ENCODE measurements at regions not wholly inside any gene's neighbourhood (a gene's known extent, or its start where the extent isn't known, plus 50 kb on each side); places are given as distances from the start of the nearest gene placed in this dataset.

GRCh38 chr1:84759756-84760155 is 69.5 kb upstream of the SSX2IP start:
- peaks cover 15% of the 10 kb centered on the region for H3K27me3 Mint-ChIP-seq (ENCODE audit: low read depth)
- TF ChIP-seq CTCF (IDR thresholded peaks at IDR 0.05; ENCODE audit: unreplicated experiment in 3 of 3) = no peak
- H3K36me3 Mint-ChIP-seq (ENCODE audit: low read depth) = no peaks in the 10 kb centered on the region
- peaks cover 3% of the 10 kb centered on the region for H3K9me3 Mint-ChIP-seq
- no peak overlapping the region for H3K4me3 Mint-ChIP-seq
- H3K27ac Mint-ChIP-seq = no peak overlapping the region
- no peaks in the 10 kb centered on the region for H3K4me1 Mint-ChIP-seq

- H3K4me1 Mint-ChIP-seq = no peaks in the 10 kb centered on the region
- H3K27me3 Mint-ChIP-seq (ENCODE audit: low read depth) = peaks cover 7% of the 10 kb centered on the region
- H3K36me3 Mint-ChIP-seq (ENCODE audit: low read depth) = no peaks in the 10 kb centered on the region
- H3K27ac Mint-ChIP-seq = no peak overlapping the region
- no peak overlapping the region for H3K4me3 Mint-ChIP-seq
- no peak for TF ChIP-seq CTCF (IDR thresholded peaks at IDR 0.05; ENCODE audit: unreplicated experiment in 3 of 3)
- no peaks in the 10 kb centered on the region for H3K9me3 Mint-ChIP-seq
These were observed 68.8 kb upstream of the SSX2IP start for GRCh38 chr1:84758968-84759491.

- Mint-ChIP-seq H3K36me3 (ENCODE audit: low read depth) (no peaks in the 10 kb centered on the region), H3K4me1 (peaks cover under 1% of the 10 kb centered on the region), H3K4me3 (no peak overlapping the region), H3K27me3 (ENCODE audit: low read depth) (peaks cover 4% of the 10 kb centered on the region), H3K27ac (no peak overlapping the region), H3K9me3 (no peaks in the 10 kb centered on the region)
- no peak for TF ChIP-seq CTCF (IDR thresholded peaks at IDR 0.05; ENCODE audit: unreplicated experiment in 3 of 3)
These were observed 68.2 kb upstream of the SSX2IP start for GRCh38 chr1:84758476-84758875.

- peaks cover 4% of the 10 kb centered on the region for H3K27me3 Mint-ChIP-seq (ENCODE audit: low read depth)
- no peak overlapping the region for H3K27ac Mint-ChIP-seq
- H3K9me3 Mint-ChIP-seq = no peaks in the 10 kb centered on the region
- H3K36me3 Mint-ChIP-seq (ENCODE audit: low read depth) = no peaks in the 10 kb centered on the region
- no peak overlapping the region for H3K4me3 Mint-ChIP-seq
- peaks cover 4% of the 10 kb centered on the region for H3K4me1 Mint-ChIP-seq
- peak; percentile 18 to 20 (median 20) for TF ChIP-seq CTCF (IDR thresholded peaks at IDR 0.05; ENCODE audit: unreplicated experiment in 3 of 3)
These were observed 67.0 kb upstream of the SSX2IP start for GRCh38 chr1:84757301-84757700.

GRCh38 chr1:84756455-84757082 is 66.3 kb upstream of the SSX2IP start:
- Mint-ChIP-seq H3K9me3 (no peaks in the 10 kb centered on the region), H3K4me3 (no peak overlapping the region), H3K27ac (no peak overlapping the region), H3K4me1 (peaks cover 4% of the 10 kb centered on the region), H3K36me3 (ENCODE audit: low read depth) (no peaks in the 10 kb centered on the region), H3K27me3 (ENCODE audit: low read depth) (peaks cover 4% of the 10 kb centered on the region)
- no peak for TF ChIP-seq CTCF (IDR thresholded peaks at IDR 0.05; ENCODE audit: unreplicated experiment in 3 of 3)

GRCh38 chr1:84756001-84756400 is 65.7 kb upstream of the SSX2IP start:
- Mint-ChIP-seq H3K36me3 (ENCODE audit: low read depth) (no peaks in the 10 kb centered on the region), H3K27ac (no peak overlapping the region), H3K27me3 (ENCODE audit: low read depth) (peaks cover 4% of the 10 kb centered on the region), H3K4me3 (no peak overlapping the region), H3K4me1 (peaks cover 4% of the 10 kb centered on the region), H3K9me3 (no peaks in the 10 kb centered on the region)
- no peak for TF ChIP-seq CTCF (IDR thresholded peaks at IDR 0.05; ENCODE audit: unreplicated experiment in 3 of 3)
